ELF-1 (cell line): ENCODE measurements at regions not wholly inside any gene's neighbourhood (a gene's known extent, or its start where the extent isn't known, plus 50 kb on each side); places are given as distances from the start of the nearest gene placed in this dataset.
A peak's percentile ranks its signal among the peaks of the same experiment; 100 is the strongest.

Experiments
- DNase-seq: peaks from one replicate; pipeline ENCODE4 v3.0.0-alpha.2; 2016; ENCODE audit warnings: low read depth, low spot score

DNA sequence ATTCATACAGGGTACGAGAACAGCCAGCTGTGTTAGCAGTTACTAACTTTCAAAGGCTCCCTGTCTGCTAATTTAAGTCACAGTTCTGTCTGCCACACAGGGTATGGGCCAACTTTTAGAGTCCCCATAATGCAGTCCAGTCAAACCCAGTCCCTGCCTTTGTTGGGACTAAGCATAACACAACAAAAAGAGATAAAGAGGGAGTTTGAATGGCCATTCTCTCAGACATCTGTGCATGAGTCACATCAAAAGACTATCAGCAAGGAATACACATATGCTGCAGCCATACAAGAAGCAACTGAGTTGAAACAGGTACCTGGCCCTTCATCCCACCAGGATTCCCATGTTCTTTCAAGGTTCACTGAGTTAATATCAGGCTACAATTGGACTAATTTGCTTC, 744.5 kb upstream of the C9orf72 start:
- DNase-seq, result no peak

DNA sequence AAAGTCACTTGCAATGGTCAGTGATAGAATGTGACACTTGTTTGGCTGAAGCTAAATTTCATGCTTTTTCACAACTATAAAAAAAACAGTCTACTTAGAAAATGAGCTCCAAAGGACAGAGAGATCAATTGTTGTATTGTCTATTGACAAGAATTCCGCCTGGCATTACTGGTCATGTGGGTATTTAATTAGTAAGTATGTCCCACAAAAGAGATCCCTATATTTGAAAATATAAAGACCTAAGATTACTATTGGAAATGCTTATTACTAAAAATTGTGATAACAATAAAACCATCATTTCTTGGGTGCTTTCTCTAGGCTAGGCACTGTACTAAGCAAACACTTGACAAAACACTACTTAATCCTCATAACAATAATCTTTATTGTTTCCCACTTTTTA, 745.2 kb upstream of the C9orf72 start:
- no peak for DNase-seq

DNA sequence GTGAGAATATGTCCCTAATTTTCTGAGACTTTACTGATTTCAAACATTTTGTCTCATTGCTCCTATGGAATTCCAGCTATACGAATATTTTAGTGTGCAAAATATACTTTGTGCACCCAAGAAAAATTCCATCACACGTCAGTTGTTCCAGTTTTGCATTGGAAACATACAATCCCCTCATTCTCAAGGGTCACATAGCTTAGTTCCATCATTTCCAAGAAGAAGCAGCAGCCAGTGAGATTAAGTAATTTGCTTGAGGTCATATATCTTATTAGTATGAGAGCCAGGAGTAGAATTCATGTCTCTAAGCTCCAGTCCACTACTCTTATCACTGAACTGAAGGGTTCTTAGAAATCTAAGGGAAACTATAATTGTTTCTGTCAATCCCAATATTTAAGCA, 746.7 kb upstream of the C9orf72 start:
- DNase-seq, result no peak

DNA sequence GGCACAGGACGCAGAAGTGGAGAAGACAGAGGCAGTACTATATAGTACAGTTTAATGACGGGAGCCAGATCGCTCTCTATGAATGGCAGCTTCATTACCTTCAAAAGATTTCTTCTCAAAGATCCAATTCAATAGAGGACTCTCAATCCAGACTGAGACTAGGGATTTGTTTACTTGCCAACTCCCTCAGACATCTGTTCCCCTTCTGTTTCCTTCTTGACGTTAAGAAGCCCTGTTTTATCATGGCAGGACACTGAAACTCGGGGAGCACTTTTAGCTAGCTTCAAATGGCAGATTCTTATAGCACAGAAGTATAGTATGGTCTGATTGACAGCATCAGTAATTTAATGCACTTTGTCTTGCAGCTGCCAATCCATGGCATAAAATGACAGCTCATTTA, 747.3 kb upstream of the C9orf72 start:
- DNase-seq, result no peak

DNA sequence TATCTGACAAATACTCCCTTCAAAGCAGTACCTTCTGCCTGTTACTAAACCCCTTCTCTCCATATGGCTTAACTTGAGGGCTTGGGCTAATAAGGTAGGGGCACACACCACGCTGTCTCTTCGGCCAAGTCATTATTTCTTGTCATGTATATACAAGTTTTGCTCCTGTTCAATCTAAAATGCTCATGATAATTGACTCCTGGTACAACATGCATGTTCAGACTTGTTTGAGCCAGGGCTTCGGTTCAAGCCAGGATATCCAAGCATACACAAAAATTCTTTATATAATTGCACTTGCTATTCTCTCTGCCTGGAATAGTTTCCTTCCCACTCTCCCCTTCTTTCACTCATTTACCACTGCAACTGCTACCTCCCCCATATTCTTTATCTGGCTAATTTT, 756.0 kb upstream of the C9orf72 start:
- no peak for DNase-seq

DNA sequence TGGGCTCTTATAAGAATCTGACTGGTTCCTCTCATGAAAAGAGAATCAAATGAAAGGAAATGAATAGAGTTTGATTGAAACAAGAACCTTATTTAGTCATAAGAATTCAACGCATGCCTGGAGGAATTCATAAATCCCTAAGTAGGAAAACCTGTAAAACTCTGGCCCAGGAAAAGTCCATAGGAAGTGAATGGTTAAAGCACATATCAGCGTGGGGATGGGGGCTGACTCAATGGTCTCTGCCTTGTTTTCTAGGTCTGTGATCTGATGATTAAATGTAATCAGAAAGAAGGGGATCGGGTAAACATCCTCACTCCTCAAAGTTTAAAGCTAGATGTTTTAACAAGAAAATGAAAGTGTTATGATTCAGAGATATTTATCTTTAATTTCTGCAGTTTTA, 759.4 kb upstream of the C9orf72 start:
- DNase-seq, result no peak

DNA sequence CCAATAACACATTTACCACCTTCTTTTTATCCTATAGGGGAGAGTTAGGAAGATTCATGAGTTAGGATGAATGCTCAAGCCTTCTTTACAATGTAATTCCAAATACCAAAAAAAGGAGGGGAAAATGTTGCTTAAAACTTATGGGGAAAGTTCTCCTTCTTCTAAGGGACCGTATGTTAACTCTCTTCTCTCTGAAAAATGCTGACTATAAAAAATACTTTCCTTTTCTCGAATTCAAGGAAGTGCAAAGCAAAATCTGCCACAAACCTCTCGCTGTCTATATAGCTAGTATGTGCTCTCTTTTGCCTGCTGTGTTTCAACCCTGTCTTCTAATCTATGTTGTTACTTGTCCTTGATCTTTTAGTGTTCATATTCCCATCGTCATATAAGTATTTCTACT, 768.6 kb upstream of the C9orf72 start:
- no peak for DNase-seq

DNA sequence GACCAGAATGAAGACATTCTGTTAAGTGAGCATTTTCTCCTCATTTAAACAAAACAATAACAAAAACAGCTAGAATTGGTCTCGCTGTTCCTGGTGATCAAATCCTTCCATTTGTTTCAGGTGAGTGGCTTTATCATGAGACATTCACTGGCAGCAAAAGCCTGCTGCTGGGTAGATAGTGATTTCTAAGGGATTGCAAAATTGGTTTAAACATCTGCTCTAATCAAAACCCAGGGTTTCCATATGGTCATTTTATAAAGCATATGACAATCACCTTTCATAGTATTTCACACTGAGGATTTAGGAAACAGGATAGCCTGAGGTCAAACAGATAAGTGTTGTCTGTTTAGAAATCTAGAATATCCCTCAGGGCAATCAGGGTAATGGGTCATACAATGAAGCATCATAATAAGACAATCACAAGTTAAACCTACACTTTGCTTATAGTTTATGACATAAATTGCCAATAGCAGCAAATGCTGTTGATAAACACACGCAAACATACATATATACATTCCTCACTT, 769.6 kb upstream of the C9orf72 start:
- no peak for DNase-seq

DNA sequence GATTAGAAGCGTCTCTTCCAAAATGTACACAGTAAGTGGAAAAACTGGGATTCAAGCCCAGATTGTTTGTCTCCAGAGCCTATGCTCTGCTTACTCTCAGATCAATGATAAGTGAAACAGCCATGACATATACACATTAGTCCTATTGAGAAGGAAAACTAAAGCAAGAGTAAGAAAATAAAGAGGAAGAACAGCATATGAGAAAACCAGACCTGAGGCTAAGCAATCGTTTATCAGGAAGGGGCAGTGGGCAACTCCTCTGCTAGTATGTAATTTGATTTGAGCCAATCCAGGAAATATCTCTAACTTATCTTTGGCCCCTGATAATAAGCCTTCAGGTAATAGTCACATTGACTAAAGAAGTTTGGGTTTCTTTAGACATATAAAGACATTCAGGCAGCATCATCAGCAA, 789.9 kb upstream of the C9orf72 start:
- no peak for DNase-seq

DNA sequence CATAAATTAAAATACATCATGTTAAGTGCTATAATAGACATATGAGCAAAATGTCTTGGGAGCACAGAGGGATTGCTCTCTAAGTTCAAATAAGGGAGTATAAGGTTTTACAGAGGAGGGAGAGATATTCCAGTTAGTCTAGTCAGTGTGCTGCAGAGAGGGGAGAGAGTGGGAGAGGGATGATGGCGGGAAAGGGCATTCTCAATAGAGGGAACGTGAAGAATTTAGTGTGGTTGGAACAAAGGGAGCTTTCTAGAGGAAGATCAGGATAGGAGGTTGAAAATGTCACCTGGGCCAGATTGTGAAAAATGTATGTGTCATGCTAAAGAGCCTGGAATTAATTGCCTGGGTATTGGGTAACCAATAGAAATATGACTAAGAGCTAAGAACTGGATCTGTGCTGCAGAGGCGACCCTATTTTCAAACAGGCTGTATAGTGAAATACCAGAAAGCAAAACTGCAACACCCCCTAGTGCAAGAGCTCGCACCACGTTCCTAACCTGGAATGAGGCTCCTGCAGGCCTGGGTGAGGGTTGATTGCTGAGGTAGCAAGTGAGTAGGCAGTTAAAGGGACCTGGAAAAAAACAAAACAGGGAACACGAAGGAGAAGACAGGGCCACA, 791.8 kb upstream of the C9orf72 start:
- DNase-seq, result peak; percentile 57

DNA sequence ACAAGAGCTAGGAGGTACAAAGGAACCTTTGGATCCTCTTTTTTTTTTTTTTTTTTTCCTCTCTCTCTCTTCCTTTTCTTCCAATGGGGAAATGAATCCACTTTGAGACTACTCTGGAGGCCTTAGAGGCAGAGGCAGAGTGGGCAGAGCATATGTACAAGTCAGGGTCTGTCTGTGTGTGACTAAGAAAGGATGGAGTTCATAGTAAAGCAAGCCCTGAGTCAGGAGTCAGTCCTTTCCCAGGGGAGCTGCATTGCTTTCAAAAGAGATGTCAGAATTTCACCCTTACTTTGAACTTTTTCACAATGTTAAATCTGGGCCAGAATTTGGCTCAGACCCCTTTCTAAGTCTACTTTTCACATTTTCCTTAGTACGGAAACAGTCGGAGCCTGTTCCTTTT, 792.4 kb upstream of the C9orf72 start:
- DNase-seq, result no peak

DNA sequence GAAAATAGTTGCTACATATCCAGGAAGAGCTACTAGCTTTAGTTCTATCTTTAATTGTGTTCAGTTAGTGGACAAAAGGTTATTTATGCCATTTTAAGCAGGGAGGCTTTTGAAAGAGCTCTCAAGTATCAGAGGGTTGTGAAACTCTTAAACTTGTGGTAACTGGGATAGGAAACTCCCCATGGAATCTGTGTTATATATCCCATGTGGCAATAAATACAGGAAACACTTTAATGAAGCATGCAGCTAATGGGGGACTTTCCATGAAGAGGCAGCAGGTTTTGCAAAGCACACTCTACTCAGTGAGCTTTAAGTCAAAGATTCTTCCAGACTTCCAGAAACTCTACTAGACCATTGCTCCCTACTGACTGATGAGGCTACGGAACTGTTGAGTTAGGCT, 805.0 kb upstream of the C9orf72 start:
- no peak for DNase-seq

DNA sequence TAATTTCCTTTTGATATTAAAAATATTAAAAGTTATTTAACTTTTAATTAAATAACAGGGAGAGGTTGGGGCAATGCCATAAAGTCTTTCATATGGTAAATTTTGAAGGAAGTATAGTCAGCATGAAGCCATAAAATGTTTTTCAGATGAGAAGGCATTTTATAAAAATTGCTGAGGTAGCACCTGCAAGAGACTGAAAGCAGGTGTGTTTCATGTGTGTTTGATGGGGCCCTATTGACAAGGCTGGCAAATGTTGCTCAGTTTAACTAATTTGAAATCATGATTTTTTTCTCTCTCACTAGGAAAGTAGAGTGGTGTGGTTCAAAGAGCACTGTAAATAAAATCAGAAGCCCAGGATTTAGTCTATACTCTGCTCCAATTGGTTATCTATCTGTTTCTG, 805.8 kb upstream of the C9orf72 start:
- no peak for DNase-seq

DNA sequence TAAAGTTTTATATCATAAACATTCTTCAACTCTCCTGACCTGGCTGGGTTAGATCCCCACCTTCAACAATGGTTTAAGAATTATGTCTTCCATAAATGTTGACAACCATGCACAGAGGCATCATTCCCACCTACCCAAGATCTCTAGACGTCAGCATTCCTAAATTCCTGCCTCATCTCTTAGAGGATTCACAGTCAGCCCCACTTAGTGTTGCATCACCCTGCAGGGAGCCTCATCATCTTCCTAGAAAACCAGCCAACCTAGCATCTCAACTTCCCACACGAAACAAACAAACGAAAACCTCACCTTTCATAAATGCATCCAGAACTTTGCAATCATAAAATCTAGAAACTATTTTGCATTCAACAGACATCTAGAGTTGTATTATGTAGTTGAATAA, 816.1 kb upstream of the C9orf72 start:
- DNase-seq, result no peak

DNA sequence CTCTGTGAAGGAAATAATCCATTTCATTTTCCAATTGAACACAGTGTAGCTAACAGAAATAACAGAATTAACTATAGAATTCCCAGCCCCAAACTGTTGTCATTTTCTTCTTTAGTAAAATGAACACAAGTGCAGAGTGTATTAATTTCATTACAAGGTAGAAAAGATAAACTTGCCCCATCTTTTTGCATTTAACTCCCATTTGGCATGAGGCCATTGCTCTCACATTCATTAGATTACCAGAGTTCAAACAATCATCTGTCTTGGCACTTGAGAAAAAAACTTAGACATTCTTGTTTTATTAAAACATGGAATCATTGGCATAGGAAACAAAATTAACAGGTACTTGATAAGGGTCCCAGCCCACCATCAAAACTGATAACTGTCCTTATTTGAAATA, 821.5 kb upstream of the C9orf72 start:
- DNase-seq, result no peak

DNA sequence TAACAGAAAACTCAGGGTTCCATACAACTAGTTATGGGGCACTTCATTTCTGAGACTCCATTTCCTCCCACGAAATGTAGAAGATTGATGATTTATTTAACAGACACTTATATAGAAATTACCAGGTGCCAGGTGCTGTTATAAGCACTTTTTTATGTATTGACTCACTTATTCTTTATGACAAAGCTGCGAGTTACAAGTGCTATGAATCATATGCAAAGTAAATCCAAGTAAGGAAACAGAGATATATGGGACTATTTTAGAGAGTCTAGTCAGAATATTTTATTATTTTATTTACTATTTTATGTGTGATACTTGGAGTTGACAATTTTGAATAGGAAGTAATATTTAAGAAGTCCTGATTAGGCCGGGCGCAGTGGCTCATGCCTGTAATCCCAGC, 822.8 kb upstream of the C9orf72 start:
- no peak for DNase-seq

DNA sequence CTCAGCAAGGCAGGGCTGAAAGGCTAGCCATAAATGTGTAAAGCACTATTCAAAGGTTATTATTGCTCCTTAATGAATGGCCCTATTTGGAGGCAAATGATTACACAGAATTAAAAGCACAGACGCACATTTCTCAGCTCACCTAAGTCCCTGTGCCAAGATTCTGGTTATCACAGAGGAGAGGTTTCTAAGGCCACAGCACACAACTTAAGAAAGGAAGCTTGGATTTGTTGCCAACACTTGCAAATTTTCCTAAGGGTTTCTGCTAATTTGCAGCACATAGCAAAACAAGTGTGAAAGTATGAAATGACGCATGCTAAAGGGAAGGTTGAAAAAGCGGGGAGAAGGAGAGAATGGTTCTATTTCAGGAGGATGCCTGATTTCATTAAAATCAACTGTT, 834.1 kb upstream of the C9orf72 start:
- no peak for DNase-seq

DNA sequence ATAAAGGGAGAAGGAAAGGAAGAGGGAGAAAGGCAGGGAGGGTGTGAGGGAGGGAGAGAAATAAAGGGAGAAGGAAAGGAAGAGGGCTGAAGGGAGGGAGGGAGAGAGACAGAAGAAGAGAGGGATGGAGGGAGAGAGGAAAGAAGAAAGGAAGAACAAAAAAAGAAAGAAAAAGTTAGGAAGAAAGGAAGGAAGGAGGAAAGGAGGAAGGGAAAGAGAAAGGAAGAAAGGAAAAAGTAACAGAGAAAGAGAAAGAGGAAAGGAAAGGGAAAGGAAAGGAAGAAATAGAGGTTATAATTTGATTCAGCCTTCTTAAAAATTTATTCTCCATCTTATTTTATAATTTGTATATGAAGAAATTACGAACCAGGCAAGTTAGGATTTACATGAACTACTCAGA, 836.6 kb upstream of the C9orf72 start:
- no peak for DNase-seq

DNA sequence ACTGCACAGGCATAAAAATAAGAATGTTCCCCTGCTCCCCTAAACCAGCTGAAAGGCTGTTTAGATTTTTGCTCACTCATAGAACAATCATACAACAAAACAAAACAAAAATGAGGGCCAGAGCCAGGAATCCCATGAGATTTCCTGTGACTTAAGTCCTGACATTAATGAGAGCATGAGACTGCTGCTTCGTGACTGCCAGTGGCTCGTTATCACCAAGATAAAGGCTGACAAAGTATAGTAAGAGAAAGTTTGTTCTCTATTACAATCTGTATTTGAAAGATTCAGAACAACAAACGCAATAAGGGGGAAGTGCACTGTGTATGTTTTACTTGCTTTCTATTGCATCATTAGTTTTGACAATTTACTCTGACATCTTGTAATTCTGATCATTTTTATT, 837.1 kb upstream of the C9orf72 start:
- DNase-seq, result no peak

DNA sequence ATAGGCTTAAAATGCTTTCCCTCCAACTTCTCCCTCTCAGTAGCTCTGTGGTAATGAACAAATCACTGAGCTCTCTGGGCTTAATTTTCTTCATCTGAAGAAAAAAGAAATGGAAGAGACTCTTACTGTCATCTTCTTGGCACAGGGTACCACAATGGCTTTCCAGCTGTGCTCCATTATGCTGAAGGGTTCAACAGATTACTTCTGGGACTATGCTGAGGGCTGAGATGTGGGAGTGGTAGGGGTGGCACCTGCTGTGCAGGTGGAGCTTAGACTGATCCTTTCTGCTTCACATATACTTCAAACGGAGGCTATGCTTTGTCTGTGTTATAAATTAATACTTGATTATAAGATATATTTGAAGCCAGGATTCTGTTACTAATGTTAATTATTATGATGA, 840.2 kb upstream of the C9orf72 start:
- no peak for DNase-seq

DNA sequence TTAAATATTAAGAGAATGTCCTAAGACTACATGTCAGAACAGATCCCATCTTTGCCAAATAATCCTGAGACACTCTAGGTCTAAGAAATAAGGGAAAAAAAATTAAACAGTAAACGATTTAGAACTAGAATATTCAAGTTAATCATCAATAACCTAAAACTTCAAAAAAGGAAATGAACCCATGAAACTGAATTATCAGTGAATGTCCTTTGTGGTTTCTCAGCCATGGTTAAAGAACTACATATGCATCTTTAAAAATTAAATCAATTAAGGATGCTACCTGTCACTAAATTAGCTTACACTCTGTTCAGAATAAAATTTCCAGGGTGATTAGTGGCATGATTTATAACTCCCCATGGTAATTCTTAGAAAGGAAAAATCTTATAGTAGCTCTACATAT, 850.0 kb upstream of the C9orf72 start:
- DNase-seq, result no peak

DNA sequence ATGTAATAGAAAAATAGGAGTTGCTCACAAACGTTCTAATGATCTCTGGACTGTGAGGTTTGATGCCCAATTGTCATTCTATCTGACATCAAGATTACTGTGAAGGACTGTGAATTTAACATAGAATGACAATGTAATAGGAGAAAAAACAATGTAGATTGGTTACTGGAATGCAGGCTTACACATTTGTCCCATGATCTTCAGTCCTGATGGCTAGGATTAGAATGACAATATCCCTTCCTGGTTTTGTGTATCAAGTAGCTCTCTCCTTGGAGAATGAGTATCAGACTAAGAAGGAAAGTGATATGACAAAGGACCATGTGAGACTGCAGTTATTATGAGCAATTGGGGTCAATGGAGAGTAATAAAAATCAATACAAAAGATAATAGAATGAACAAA, 862.2 kb upstream of the C9orf72 start:
- DNase-seq, result no peak

DNA sequence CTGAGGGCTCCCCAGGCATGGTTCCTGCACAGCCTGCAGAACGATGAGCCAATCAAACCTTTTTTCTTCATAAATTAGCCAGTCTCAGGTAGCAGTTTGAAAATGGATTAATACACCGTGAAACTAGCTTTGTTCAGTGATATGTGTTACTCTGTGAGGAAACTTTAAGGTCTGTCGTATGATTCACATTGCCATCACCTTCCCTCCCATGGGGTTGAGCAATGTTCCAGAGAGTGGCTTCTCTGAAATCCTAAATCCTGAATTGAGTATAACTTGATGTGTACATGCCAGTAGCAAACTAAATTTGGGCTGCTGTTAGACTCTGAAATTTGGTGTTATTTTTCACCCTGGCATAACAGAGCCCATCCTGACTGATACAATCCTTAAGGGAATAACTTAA, 866.4 kb upstream of the C9orf72 start:
- no peak for DNase-seq

DNA sequence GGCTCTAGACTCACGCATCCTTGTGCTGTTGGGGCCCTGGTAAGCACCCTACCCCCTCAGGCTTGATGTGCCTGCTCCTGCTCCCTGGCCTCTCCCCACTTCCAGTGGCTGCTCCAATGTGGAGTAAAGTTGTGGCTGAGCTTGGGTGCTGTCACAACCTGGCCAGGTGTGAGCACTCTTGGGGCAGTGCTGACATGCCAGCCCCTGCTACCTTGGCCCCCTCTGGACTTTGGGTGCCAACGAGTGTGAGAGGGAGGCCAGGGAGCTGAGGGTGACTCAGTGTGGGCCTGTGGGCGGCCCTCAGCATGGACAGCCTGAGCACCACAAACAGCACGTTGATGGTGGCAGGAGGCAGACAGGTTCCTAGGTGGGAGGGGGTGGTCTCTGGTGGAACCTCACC, 870.2 kb upstream of the C9orf72 start:
- no peak for DNase-seq
